Left cardiac atrium (tissue), 4 donors: ENCODE measurements at regions not wholly inside any gene's neighbourhood (a gene's known extent, or its start where the extent isn't known, plus 50 kb on each side); places are given as distances from the start of the nearest gene placed in this dataset.
"Not testable (repeated sequence)": the region's sequence is repeated elsewhere in the genome, so short reads cannot be mapped to it uniquely, and the experiment has no call there.

Experiments
- ATAC-seq, 2 donors: fragments of 200-7000 bp; cut with Tn5 transposase; one replicate each; pipeline ENCODE4 v1.9.1; 2020; ENCODE audit warnings: mild to moderate bottlenecking in 2 of 2, moderate library complexity in 2 of 2
- DNase-seq: peaks from one replicate; pipeline ENCODE4 v3.0.0-alpha.2; 2020
- intact Hi-C, 2 donors: fragments of 100-400 bp; cut with DNase I; formaldehyde crosslinking; loops; one replicate each; pipeline versions ENCODE4 v1.14.1 to v1.15.1; 2022 to 2023
- donor health status: DM: no; HTN: yes; CAD: no.
- donor health status: DM: no; HTN: yes; CAD: no; lungs with severe emphysema.
- donor health status: DM: yes; HTN: yes; CAD: no.
- donor health status: Dilated cardiomyopathy.

DNA sequence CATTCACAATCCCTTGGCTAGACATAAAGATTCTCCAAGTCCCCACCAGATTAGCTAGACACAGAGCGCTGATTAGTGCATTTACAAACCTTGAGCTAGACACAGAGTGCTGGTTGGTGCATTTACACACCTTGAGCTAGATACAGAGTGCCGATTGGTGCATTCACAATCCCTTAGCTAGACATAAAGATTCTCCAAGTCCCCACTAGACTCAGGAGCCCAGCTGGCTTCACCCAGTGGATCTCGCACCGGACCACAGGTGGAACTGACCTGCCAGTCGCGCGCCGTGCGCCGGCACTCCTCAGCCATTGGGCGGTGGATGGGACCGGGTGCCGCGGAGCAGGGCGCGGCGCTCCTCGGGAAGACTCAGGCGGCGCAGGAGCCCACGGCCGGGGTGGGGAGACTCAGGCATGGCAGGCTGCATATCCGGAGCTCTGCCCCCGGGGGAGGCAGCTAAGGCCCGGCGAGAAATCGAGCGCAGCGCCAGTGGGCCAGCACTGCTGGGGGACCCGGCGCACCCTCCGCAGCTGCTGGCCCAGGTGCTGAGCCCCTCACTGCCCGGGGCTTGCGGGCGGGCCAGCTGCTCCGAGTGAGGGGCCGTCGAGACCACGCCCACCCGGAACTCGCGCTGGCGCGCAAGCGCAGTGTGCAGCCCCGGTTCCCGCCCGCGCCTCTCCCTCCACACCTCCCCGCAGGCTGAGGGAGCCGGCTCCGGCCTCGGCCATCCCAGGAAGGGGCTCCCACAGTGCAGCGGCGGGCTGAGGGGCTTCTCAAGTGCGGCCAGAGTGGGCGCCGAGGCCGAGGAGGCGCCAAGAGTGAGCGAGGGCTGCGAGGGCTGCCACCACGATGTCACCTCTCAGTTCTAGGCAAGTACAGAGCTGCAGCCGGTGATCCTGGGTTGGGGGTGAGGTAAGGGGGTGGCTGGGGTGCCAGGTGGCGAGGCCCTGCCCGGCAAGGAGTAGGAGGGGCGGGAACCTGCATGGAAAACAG lies 773.7 kb upstream of the CITED2 start:
- ATAC-seq, intact Hi-C loops, DNase-seq: not testable (repeated sequence)

DNA sequence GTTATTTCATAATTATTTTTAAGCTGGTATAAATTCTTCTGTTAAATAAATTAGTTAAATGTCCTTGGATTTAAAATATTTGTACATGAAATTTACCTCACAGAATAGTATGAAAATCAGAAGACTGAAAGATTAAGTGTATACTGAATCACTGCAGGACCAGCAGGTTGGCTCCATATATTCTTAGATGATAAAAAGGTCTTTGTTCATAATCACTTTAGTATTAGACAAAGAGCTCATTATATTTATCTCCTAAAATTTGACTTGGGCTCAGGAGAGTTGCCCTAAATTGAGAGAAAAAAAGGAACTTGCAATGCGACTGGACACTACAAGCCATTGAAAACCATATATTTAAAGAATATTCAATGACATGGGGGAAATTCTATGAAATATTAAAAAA lies 766.4 kb upstream of the CITED2 start:
- no peak for DNase-seq
- ATAC-seq, result no peak
- intact Hi-C loops, result no loop called here

DNA sequence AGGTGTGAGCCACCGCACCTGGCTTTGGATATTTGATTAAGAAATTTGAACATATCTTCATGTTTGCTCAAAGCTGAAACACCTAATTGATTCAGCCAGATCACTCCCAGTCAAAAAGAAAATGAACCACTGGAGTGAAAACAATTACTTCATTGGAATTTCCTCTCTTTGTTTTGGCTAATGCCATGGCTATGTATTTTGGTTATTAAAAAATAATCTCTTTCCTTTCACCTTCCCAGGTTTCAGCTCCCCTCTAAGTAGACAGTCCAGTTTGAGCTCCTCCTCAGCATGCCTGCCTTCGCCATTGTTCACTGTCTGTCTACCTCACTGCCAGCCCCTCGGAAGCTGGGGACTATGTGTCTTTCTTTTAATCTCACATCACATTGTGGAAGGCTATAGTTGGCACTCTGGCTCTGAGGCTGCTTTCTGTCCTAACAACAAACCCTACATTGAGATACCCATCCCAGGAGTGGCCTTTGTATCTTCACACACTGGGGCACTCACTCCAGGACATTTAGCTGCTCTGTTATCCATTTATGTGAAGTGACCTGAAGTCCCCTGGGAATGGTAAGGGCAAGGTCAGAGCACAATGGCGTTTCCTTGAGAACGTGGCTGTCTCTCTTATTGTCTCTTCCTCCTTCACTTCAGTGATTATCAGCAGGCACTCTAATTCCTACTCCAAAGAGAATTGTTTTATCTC lies 764.0 kb upstream of the CITED2 start:
- no peak for ATAC-seq
- DNase-seq, result no peak
- intact Hi-C loops, result no loop called here

DNA sequence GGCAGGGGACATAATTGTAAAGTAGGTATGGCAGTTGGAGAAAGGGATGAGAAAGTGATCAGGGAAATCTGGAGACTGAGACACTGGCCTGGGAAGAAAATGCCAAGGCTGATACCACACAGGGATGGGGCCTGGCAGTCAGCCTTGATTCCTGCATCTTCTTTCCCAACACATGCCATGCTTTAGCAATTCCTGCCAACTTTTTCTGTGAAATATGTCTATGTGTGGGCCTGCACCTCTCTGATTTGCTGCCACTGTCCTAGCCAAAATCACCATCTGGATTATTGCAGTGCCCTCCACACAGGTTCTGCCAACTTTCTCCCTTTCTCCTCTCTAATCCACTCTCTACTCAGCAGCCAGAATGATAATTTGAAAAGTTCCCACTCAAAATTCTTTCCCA lies 759.8 kb upstream of the CITED2 start:
- intact Hi-C loops, result no loop called here
- DNase-seq, result no peak
- peak in 1 of 2 donors; percentile 41 for ATAC-seq

DNA sequence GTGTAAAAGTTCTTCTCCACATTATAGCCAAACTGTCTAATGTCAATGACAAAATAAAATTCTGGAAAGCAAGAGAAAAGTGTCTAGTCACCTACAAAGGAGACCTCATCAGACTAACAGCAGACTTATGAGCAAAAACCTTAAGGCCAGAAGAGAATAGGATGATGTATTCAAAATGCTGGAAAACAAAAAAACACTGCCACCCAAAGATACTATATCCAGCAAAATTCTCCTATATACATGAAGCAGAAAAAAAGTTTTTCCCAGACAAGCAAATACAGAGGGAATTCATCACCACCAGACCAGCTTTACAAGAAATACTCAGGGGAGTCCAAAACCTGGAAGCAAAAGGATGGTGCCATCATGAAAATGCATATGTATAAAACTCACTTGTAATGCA lies 755.6 kb upstream of the CITED2 start:
- no peak for DNase-seq
- no peak for ATAC-seq
- intact Hi-C loops, result no loop called here

DNA sequence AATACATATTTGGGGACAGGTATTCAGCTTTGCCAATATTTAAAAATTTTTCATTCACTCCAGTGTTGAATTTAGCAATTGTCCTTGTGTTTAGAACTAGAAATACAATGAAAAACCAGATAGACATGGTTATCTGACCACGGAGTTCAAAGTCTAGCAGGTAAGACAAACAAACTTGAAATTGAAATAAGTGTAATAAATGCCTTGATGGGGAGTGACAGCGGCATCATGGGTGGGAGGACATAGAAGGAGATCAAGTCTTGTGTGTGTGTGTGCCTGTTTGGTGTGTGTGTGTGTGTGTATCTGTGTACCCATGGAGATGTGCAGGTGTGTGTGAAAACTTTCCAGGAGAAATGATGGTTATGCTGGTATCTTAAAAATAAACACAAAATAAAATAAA lies 750.0 kb upstream of the CITED2 start:
- ATAC-seq (no peak), DNase-seq (no peak)
- intact Hi-C loops, result no loop called here

DNA sequence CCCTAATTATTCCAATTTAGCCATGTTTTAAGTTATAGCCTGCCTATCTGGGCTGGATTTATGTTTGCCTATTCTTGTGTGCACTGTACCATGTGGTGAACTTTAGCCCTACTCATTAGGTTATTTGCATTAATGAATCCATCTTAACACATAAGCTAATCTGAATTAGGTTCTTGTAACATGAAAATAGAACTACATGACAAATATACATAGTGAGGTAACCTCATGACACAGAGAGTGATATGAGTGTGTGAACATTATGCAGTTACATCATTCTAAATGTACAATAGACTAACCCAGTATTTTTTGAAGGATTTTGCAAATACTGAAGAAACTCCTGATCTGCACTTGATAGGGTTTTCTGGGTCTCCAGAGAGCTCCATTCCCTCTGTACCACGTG lies 733.7 kb upstream of the CITED2 start:
- DNase-seq, result no peak
- no peak for ATAC-seq
- intact Hi-C loops, result no loop called here

DNA sequence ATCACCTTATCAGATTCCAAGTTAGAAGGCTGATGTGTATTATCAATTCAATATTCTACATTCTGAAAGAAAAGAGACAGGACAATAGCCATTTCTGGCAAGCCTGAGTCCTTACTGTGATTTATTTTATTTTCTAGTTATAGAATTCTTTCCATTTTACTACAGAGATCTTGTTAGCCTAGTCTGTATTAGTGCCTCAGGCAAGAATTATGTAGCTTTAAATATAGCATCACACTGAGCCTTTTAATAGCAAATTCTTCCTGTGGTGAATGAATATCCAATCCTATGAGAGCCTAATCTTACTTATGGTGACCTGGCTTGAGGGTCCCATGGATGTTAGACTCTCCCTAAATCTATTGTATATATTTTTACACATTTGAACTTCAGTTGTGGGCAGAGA lies 732.8 kb upstream of the CITED2 start:
- no peak for DNase-seq
- ATAC-seq, result no peak
- intact Hi-C loops, result no loop called here

DNA sequence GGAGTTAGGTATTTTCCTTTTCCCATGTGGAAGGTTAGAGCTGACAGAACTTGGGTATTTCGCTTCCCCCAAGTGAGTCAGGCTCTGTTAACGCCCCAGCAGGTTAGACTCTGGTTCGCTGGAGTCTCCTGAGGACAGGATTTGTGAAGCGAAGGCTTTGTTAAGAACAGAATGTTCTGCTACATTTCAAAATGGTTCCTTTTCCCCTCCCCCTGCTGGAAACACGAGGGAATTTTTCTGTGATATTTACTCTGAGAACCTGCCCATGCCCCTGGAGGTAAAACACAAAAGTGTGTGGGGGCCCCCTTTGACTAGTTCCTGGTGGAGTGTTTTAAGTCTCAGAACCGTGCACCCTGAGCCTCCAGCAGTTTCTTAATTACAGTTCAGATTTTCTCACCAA lies 731.4 kb upstream of the CITED2 start:
- DNase-seq, result no peak
- ATAC-seq, result peak in 1 of 2 donors; percentile 8
- intact Hi-C loops, result no loop called here

DNA sequence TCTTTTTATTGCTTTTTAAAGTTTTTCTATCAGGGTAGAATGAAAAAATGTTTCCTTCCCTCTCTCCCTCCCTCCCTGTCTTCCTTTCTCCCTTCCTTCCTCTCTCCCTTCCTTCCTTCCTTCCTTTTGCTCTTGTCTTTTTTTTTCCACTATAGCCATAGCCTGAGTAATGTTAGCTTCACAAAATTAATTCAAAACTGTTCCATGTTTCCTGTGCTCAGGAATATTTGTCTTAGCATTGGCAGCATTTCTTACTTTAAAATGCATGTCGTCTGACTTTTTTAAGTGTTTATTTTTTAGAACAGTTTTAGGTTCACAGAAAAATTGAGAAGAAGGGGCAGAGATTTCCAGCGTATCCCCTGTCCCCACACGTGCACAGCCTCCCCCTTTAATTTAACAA lies 730.8 kb upstream of the CITED2 start:
- intact Hi-C loops, result no loop called here
- DNase-seq, result no peak
- ATAC-seq, result no peak

DNA sequence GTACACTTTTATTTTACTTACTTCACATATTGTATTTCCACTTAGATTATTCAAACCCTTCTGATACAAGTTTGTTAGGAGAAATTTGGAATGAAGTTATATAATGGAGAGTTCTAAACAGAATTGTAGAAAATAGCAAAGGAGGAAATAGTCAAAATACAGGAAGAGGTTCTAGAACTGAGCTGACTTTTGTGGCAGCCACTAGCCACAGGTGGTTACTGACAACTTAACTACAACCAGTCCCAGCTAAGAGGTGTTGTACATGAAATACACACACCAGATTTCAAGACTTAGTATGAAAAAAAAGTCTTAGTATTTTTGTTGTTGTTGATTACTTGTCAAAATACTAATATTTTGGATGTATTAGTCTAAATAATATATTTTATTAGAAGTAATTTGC lies 727.4 kb upstream of the CITED2 start:
- intact Hi-C loops, result no loop called here
- no peak for ATAC-seq
- no peak for DNase-seq

DNA sequence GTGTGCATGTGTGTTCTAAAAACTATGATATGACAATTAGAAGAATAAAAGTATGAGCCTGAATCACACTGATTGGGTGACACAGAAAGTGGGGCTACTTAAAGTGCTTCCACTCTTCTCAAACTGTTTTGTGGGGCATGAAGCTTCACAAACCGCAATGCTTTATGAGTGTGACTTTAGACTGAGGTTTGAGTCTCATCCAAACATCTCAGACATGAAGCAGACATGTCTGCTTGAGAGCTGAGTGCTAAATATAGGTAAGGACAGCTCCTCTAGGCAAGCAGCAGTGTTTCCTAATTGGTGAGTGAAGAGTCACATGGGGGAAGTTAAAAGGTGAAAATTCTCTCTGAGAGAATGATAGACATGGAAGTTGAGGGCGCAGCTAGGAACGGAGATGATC lies 726.9 kb upstream of the CITED2 start:
- ATAC-seq, result peak; percentile 56 to 68
- no peak for DNase-seq
- intact Hi-C loops, result no loop called here

DNA sequence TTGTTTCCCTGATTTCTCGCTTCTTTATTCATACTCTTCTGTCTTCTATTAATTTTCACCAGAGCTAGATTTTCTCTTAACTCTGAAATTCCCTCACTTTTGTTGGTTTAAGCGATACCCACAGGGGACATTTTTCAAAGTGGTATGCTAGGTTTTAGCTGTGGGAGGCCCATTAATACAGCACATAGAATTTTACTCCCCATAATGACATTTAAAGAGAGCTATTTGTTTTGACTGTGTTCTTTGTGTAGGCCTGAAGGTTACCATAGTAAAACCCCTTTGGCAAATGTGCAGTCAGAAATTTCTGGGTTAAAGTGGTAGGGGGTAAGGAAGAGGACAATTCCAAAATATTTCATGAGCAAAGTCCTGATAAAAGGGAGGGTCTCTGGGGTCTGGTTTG lies 721.1 kb upstream of the CITED2 start:
- DNase-seq, result no peak
- no peak for ATAC-seq
- intact Hi-C loops, result no loop called here

DNA sequence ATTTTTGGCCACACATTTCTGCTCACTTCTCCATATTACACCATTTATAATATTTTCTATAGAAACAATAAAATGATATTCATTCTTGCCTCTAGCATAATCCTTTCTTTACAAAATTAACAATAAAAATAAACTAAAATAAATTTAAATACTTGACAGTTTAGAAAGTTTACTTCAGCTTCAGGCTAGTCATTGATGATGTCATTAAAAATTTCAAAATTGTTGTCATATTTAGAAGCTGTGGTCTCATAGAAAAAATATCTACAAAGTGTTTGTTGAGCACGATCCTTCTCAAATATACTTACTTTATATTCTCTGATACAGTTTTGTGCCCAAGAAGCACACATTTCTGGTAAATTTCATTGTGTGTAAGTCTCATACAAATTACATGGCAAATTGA lies 717.4 kb upstream of the CITED2 start:
- ATAC-seq (no peak), DNase-seq (no peak)
- intact Hi-C loops, result no loop called here

DNA sequence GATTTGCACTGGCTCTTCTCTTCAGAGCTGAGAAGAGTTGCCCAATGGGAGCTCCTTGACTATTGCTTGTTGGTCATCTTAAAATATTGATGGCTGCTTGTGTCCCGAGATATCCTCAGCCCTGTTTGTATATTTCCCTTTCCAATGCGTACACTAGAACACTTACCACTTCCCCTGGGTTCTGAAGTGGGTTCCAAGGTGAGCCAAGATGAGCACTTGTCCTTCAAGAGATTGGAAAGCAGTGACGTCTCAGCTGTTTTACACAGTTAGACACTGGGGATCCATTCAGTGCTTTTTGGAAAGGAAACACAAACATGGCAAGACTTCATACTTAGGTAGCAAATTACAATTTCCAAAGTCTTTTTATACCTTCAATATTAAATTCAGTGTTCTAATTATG lies 716.4 kb upstream of the CITED2 start:
- intact Hi-C loops, result no loop called here
- DNase-seq (no peak), ATAC-seq (no peak)

DNA sequence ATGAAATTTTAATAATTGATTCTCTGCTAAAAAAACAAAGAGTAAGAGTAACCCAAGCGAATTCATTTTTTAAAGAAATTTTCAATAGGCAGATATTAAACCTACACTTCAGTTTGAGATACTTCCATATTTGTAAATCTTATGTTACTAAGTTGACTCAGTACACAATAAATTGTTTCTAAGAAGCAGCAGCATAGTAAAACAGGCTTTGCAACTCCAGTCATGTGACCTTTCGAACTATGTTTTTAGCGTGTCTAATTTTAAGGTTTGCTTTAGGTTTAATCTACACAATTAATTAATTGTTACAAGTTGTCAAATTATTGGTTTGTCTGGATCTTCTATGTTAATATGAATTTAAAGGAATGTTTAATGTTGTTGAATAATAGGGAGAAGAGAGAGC lies 708.9 kb upstream of the CITED2 start:
- intact Hi-C loops, result loop anchor here in 1 of 2 donors (10.0 kb wide), 1 partner anchor 199 kb away; no protein-coding TSS in a partner anchor
- ATAC-seq, result no peak
- no peak for DNase-seq

DNA sequence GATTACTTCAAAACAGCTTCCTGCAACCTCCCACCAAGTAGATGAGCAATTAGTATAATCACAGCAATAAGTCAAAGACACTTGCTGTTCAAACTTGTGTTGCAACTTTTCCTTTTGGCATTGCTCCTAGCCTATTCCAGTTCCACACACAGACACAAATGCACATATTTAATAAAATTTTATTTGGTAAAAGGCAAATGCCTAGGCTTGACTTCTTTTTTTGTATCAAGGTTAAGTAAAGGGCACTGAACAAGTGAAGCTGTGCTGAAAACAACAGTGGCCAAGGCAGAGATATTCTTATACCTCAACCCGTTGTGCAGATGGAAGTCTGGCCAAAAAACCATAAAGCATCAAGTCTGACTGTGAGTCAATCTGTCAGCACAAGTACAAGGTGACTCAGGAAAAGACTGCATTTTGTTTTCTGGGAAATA lies 708.4 kb upstream of the CITED2 start:
- DNase-seq (no peak), ATAC-seq (peak in 1 of 2 donors; percentile 44)
- intact Hi-C loops, result loop anchor here in 1 of 2 donors (10.0 kb wide), 1 partner anchor 198 kb away; no protein-coding TSS in a partner anchor

DNA sequence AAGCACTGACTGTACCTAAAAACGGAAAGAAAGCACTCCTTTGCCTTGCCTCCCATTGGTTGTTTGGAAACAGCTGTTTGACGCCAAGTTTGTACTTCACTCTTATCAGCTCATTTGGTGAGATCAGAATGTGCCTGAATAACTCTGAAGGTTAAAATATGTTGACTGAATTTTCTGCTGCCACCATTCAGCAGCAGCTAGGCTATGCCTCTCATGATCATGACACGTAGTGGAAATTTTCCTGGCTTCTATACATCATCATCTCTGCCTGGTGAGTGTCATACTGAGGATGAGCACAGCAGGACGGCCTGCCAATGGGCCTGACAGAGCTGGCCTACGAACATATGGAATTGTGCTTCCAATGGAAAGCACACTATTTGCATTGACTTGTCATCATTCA lies 704.9 kb upstream of the CITED2 start:
- ATAC-seq (peak; percentile 92 to 94), DNase-seq (peak; percentile 24)
- intact Hi-C loops, result loop anchor here (5.0 to 10.0 kb wide), 3 partner anchors 315 to 705 kb away; partner anchors contain the start of gene CITED2 (in 1 of the 2)

DNA sequence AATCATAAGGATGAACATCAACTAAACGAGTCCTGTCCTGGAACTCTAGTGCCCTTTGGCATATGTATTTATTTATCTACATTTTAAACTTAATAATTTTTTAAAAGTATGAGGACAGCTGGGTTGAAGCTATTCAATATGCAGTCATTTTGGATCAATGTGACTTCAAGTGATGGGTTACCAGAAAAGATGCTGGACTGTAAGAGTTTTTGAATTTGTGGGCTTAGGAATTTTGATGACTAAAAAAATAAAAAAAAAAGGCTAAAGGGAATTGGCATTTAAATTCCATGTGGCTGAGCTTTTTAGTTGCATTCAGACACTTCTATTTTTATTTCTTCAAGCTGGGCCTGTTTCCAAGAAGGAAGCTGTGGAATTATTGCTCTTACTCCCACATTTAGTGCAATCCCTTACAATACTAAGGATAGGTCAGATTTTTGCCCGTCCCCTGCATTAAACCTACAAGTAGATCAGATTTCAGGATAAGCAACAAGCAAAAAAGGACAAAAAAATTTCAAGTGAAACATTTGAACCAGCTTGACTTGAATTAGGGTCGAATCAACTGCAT lies 704.2 kb upstream of the CITED2 start:
- peak; percentile 56 to 77 for ATAC-seq
- no peak for DNase-seq
- intact Hi-C loops, result loop anchor here (5.0 to 10.0 kb wide), 3 partner anchors 314 to 704 kb away; partner anchors contain the start of gene CITED2 (in 1 of the 2)
